GM12872 (cell line): ENCODE measurements at regions not wholly inside any gene's neighbourhood (a gene's known extent, or its start where the extent isn't known, plus 50 kb on each side); places are given as distances from the start of the nearest gene placed in this dataset.

ENCODE experiments used
- TF ChIP-seq, protein P1 (sequence below): IDR thresholded peaks from 3 replicates; pipeline ENCODE4 v1.5.1; 2011; ENCODE audit warnings: low read depth, mild to moderate bottlenecking, low read length, moderate library complexity; ENCODE audit not compliant: insufficient read depth

DNA sequence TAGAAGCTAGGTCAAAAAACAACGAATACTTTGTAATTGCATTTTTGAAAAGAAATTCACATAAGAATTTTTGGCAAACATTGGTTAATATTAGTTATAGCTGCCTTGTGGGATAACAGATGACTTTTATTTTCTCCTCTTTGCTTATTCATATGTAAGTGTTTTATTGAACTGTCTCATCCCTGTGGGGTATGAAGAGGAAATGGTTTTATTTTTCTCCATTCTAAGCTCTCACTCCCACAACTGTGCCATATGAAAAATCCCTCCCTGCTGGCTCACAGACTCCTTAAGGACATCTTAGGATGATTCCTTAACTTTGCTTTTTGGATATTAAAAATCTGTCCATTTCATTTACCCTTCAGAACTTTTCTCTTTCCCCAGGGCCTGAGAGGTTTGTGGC is 300.6 kb downstream of the PPP1R2C start:
- TF ChIP-seq, protein P1, sequence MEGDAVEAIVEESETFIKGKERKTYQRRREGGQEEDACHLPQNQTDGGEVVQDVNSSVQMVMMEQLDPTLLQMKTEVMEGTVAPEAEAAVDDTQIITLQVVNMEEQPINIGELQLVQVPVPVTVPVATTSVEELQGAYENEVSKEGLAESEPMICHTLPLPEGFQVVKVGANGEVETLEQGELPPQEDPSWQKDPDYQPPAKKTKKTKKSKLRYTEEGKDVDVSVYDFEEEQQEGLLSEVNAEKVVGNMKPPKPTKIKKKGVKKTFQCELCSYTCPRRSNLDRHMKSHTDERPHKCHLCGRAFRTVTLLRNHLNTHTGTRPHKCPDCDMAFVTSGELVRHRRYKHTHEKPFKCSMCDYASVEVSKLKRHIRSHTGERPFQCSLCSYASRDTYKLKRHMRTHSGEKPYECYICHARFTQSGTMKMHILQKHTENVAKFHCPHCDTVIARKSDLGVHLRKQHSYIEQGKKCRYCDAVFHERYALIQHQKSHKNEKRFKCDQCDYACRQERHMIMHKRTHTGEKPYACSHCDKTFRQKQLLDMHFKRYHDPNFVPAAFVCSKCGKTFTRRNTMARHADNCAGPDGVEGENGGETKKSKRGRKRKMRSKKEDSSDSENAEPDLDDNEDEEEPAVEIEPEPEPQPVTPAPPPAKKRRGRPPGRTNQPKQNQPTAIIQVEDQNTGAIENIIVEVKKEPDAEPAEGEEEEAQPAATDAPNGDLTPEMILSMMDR: no peak

DNA sequence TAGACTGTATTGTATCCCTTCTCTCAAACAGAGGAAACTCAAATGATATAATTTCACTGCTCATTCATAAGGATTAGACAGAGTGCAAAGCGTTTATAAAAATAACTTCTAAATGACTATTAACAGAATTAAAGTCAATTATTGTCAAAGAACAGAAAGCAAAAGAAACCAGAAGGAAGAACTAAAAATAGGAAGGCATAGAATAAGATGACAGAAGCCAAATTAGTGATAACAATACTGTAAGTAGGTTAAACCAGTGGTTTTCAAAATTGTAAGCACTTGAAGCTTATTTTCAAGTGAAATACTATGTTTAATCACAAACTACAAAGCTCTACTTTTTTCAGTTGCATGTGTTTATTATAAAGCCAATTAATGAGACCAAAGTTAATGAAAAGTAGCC is 305.2 kb downstream of the PPP1R2C start:
- TF ChIP-seq, protein P1: no peak

DNA sequence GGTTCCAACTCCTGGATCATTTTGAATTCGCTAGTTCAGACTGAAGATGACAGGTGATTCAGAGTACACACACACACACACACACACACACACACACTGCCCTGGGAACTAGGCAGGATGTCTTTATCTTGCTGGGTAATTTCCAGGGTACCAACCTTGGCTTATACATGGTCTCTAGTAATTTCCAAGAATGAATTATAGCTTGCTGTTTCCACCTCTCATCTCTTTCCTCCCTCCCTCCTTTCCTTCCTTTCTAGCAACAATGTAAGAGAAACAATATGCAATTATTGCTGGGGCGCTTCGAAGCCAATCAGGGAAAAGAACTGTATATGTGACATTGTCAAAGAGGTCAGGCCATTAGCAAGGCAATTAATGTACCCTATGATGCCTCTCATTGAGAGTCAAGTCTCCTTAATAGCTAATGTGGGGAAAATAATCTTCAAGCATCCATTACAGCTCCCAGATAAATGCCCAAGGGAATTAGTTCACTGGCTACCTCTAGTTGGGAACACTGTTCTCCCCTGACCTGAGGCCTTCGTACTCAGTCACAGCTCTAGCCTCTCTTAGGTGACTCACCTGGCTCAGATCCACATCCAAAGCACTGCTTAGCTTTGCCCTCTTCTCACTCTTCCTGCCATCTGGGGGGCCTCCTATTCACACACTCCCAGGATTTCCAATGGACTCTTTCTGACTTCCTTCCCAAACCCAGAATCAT is 311.5 kb downstream of the PPP1R2C start:
- TF ChIP-seq, protein P1: no peak

DNA sequence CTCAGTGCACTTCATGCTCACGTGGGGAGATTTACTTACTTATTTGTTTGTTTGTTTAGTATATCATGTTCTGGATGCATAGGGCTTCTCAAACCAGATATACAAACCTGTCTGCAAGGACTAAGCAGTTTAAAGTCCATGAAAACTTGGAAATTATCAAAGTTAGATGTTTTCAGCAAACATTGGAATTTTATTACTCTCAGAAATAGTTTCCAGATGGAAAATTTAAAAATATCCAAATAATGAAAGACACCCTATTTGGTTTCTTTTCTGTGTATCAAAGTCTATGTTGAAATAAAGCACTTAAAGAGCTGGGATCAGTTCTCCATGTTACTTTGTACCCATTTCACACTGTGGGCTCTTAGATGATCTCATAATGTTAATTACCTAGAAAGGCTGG is 312.1 kb downstream of the PPP1R2C start:
- TF ChIP-seq, protein P1: no peak

DNA sequence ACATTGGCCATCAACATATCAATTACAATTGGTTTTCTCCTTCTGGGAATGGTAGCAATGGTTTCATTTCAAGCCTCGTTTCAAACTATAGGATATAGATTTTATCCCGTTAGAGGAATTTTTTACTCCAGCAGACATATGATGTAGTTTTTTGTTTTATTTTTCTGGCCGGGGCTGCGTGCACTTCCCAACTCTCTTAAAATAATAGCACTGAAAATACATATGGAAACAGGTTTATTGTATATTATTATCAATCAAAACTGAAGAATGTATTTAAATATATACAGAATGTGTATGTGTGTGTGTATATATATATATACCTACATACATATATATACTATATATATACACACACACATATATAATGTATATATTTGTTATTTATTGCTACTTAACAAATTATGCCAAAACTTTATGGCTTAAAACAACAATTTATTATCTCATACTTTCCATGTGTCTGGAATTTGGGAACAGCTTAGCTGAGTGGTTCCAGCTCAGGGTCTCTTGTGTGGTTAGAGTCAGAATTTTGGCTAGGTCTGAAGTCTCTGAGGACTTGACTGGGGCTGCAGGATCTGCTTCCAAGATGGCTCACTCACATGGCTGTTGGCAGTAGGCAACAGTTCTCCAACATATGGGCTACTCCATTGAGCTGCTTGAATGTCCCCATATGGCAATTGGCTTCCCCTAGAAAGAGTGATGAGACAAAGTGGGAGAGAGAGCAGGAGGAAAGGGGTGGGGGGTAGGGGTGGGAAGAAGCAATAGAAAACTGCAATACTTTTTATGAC is 314.1 kb downstream of the PPP1R2C start:
- TF ChIP-seq, protein P1: no peak

DNA sequence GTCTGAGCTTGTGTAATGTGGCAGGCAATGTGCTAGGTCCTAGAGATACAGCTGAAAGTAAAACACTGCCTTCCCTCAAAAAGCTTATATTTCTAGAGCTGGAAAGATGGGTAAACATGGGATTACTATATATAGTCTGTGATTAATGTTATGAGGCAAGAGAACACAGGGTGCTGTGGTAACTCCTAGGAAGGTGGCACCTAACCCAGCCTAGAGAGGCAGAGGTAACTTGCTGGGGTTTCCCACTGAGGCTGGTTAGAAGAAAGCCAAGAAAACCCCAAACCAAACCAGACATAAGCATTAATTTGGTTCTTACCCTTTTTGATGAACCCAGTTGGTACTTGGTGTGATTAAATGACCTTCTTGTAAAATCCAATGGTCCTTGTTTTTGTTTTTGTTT is 315.0 kb downstream of the PPP1R2C start:
- TF ChIP-seq, protein P1: no peak

DNA sequence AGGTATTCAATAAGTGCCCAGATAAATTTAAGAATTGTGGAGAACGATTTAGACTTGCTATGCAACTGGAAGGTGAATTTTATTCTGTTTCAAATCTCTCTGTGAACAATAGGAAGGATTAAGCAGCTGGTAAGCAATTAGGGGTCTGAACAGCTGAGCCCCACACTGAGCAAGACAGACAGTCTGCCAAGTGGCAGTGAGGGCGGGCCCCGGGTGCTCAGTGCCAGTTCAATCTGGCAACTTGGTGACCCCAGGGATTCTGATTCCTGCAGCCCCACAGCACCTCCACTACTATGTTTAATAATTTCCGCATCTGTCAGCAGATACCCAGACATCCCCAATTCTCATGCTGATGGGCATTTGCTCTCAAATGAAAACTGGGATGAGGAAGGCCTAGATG is 317.3 kb downstream of the PPP1R2C start:
- TF ChIP-seq, protein P1: no peak
